Activated naive CD8-positive, alpha-beta T cell treated with anti-CD3 and anti-CD28 coated beads for 36 hours (primary cell): ENCODE measurements at regions not wholly inside any gene's neighbourhood (a gene's known extent, or its start where the extent isn't known, plus 50 kb on each side); places are given as distances from the start of the nearest gene placed in this dataset.
"Not testable (repeated sequence)": the region's sequence is repeated elsewhere in the genome, so short reads cannot be mapped to it uniquely, and the experiment has no call there.

Experiments used
- DNase-seq: peaks from one replicate; pipeline ENCODE4 v3.0.0; 2021
- H3K27ac Mint-ChIP-seq: one replicate; pipeline ENCODE4 v1.8.0; 2022; ENCODE audit warnings: mild to moderate bottlenecking, moderate library complexity, mixed read lengths
- H3K27me3 Mint-ChIP-seq: one replicate; pipeline ENCODE4 v1.8.0; 2022; ENCODE audit warnings: mild to moderate bottlenecking, mixed read lengths
- H3K36me3 Mint-ChIP-seq: one replicate; pipeline ENCODE4 v1.8.0; 2021; ENCODE audit warnings: mild to moderate bottlenecking, mixed read lengths
- H3K4me1 Mint-ChIP-seq: one replicate; pipeline ENCODE4 v1.8.0; 2021; ENCODE audit warnings: mixed read lengths
- H3K4me3 Mint-ChIP-seq: one replicate; pipeline ENCODE4 v1.8.0; 2022; ENCODE audit warnings: mild to moderate bottlenecking, moderate library complexity, mixed read lengths
- H3K9me3 Mint-ChIP-seq: one replicate; pipeline ENCODE4 v1.8.0; 2022; ENCODE audit warnings: mixed read lengths

DNA sequence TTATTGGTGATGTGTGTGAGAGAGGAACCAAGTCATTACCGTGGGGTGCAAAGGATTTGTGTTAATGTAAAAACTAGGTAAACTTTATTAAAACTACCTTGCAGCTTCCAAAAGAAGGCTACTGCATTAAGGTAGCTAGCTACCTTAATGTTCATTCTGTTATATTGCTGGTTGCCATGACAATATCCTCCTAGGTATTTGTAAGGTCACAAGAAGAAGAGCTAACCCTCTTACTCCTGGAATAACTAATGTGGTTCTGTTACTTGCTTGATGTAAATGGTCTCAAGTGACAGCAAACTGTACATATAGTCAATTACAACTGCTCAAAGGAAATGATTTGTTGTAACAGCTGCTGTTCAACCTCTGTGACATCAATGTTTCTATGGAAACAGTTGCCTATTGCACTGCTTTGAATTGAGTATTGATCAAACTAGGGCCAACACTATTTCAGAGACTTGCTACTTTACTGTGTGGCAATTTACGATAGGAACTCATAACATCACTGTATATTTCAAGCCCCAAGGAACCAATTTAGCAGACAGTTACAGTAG, 319.8 kb upstream of the HNRNPA3 start:
- Mint-ChIP-seq H3K36me3 (no peaks in the 10 kb centered on the region), H3K27ac (no peak overlapping the region), H3K27me3 (no peaks in the 10 kb centered on the region), H3K4me3 (no peak overlapping the region), H3K9me3 (no peaks in the 10 kb centered on the region), H3K4me1 (peaks cover 3% of the 10 kb centered on the region)
- DNase-seq: no peak

GRCh38 chr2:176895158-176895557, 317.4 kb upstream of the HNRNPA3 start:
- Mint-ChIP-seq H3K4me3 (no peak overlapping the region), H3K27ac (no peak overlapping the region), H3K4me1 (peaks cover 3% of the 10 kb centered on the region), H3K36me3 (no peaks in the 10 kb centered on the region), H3K9me3 (no peaks in the 10 kb centered on the region), H3K27me3 (no peaks in the 10 kb centered on the region)
- DNase-seq: no peak

GRCh38 chr2:176902454-176902853, 310.1 kb upstream of the HNRNPA3 start:
- no peak for DNase-seq
- H3K27me3 Mint-ChIP-seq: no peaks in the 10 kb centered on the region
- no peak overlapping the region for H3K27ac Mint-ChIP-seq
- H3K4me1 Mint-ChIP-seq: no peaks in the 10 kb centered on the region
- peaks cover 4% of the 10 kb centered on the region for H3K36me3 Mint-ChIP-seq
- H3K9me3 Mint-ChIP-seq: no peaks in the 10 kb centered on the region
- no peak overlapping the region for H3K4me3 Mint-ChIP-seq

GRCh38 chr2:176904053-176904452, 308.5 kb upstream of the HNRNPA3 start:
- not testable (repeated sequence) for H3K27ac Mint-ChIP-seq, DNase-seq, H3K27me3 Mint-ChIP-seq, H3K36me3 Mint-ChIP-seq, H3K9me3 Mint-ChIP-seq, H3K4me3 Mint-ChIP-seq, H3K4me1 Mint-ChIP-seq

DNA sequence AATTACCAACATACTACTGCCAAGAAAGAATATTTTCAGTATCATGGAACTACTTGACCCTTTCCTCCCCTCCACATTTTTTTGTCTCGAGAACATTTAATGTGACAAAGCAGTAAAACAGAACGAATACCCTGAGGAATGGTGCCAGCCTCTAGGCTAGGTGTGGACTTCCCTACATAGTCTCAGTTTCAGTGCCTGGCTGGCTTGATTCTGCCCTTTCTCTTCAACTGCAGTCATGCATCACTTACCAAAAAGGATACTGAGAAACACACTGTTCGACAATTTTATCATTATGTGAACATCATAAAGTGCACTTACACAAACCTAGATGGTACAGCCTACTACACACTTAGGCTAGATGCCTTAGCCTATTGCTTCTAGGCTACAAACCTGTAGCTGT, 305.3 kb upstream of the HNRNPA3 start:
- no peaks in the 10 kb centered on the region for H3K9me3 Mint-ChIP-seq
- H3K4me1 Mint-ChIP-seq: peaks cover 5% of the 10 kb centered on the region
- no peaks in the 10 kb centered on the region for H3K27me3 Mint-ChIP-seq
- no peak overlapping the region for H3K4me3 Mint-ChIP-seq
- no peak overlapping the region for H3K27ac Mint-ChIP-seq
- DNase-seq: no peak
- H3K36me3 Mint-ChIP-seq: peaks cover 4% of the 10 kb centered on the region

GRCh38 chr2:176910828-176911227, 301.8 kb upstream of the HNRNPA3 start:
- no peak overlapping the region for H3K4me3 Mint-ChIP-seq
- no peaks in the 10 kb centered on the region for H3K36me3 Mint-ChIP-seq
- no peak overlapping the region for H3K27ac Mint-ChIP-seq
- no peaks in the 10 kb centered on the region for H3K27me3 Mint-ChIP-seq
- no peaks in the 10 kb centered on the region for H3K9me3 Mint-ChIP-seq
- no peak for DNase-seq
- H3K4me1 Mint-ChIP-seq: peaks cover 5% of the 10 kb centered on the region

- Mint-ChIP-seq H3K4me3 (no peak overlapping the region), H3K9me3 (no peaks in the 10 kb centered on the region), H3K27ac (no peak overlapping the region), H3K36me3 (no peaks in the 10 kb centered on the region), H3K4me1 (peaks cover 5% of the 10 kb centered on the region), H3K27me3 (no peaks in the 10 kb centered on the region)
- no peak for DNase-seq
Observed at GRCh38 chr2:176913955-176914354, 298.6 kb upstream of the HNRNPA3 start.

GRCh38 chr2:176914371-176914770, 298.2 kb upstream of the HNRNPA3 start:
- no peaks in the 10 kb centered on the region for H3K36me3 Mint-ChIP-seq
- no peak for DNase-seq
- no peaks in the 10 kb centered on the region for H3K9me3 Mint-ChIP-seq
- H3K4me3 Mint-ChIP-seq: no peak overlapping the region
- H3K27me3 Mint-ChIP-seq: no peaks in the 10 kb centered on the region
- no peak overlapping the region for H3K27ac Mint-ChIP-seq
- peaks cover 5% of the 10 kb centered on the region for H3K4me1 Mint-ChIP-seq

DNA sequence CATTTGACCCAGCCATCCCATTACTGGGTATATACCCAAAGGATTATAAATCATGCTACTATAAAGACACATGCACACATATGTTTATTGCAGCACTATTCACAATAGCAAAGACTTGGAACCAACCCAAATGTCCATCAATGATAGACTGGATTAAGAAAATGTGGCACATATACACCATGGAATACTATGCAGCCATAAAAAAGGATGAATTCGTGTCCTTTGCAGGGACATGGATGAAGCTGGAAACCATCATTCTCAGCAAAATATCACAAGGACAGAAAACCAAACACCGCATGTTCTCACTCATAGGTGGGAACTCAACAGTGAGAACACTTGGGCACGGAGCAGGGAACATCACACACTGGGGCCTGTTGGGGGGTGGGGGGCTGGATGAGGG, 290.0 kb upstream of the HNRNPA3 start:
- not testable (repeated sequence) for DNase-seq, H3K4me3 Mint-ChIP-seq, H3K9me3 Mint-ChIP-seq, H3K4me1 Mint-ChIP-seq, H3K36me3 Mint-ChIP-seq, H3K27me3 Mint-ChIP-seq, H3K27ac Mint-ChIP-seq

DNA sequence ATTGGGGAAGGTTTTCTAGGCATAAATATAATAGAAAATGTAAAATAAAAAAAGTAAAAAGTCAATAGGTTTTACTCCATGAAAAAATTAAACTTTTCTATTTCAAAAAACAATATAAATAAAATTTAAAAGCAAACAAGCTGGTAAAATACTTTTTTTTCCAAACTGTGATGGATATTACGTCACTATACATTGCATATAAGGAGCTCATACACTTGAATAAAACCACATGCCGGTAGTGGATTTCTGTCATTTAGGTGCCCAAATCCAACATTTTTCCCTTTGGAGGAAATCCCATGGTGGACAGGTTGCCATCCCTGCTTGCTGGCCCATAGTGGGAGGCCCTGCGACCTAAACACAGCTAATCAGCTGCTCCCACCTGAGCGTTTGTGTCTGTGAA, 289.4 kb upstream of the HNRNPA3 start:
- no peak for DNase-seq
- H3K4me3 Mint-ChIP-seq: no peak overlapping the region
- H3K27me3 Mint-ChIP-seq: no peaks in the 10 kb centered on the region
- no peaks in the 10 kb centered on the region for H3K4me1 Mint-ChIP-seq
- H3K9me3 Mint-ChIP-seq: peaks cover 2% of the 10 kb centered on the region
- H3K27ac Mint-ChIP-seq: no peak overlapping the region
- H3K36me3 Mint-ChIP-seq: no peaks in the 10 kb centered on the region

GRCh38 chr2:176924909-176925534, 287.6 kb upstream of the HNRNPA3 start:
- Mint-ChIP-seq H3K9me3 (peaks cover 4% of the 10 kb centered on the region), H3K27me3 (no peaks in the 10 kb centered on the region), H3K4me3 (no peak overlapping the region), H3K4me1 (no peaks in the 10 kb centered on the region), H3K36me3 (no peaks in the 10 kb centered on the region), H3K27ac (no peak overlapping the region)
- no peak for DNase-seq

GRCh38 chr2:176926453-176926852, 286.1 kb upstream of the HNRNPA3 start:
- H3K27ac Mint-ChIP-seq: no peak overlapping the region
- H3K27me3 Mint-ChIP-seq: peaks cover 3% of the 10 kb centered on the region
- H3K9me3 Mint-ChIP-seq: peaks cover 4% of the 10 kb centered on the region
- no peak overlapping the region for H3K4me3 Mint-ChIP-seq
- H3K36me3 Mint-ChIP-seq: no peaks in the 10 kb centered on the region
- H3K4me1 Mint-ChIP-seq: peaks cover 6% of the 10 kb centered on the region
- no peak for DNase-seq

GRCh38 chr2:176929387-176929786, 283.2 kb upstream of the HNRNPA3 start:
- H3K4me1 Mint-ChIP-seq: peaks cover 17% of the 10 kb centered on the region
- H3K27ac Mint-ChIP-seq, H3K9me3 Mint-ChIP-seq, H3K4me3 Mint-ChIP-seq, H3K27me3 Mint-ChIP-seq, H3K36me3 Mint-ChIP-seq, DNase-seq: not testable (repeated sequence)

DNA sequence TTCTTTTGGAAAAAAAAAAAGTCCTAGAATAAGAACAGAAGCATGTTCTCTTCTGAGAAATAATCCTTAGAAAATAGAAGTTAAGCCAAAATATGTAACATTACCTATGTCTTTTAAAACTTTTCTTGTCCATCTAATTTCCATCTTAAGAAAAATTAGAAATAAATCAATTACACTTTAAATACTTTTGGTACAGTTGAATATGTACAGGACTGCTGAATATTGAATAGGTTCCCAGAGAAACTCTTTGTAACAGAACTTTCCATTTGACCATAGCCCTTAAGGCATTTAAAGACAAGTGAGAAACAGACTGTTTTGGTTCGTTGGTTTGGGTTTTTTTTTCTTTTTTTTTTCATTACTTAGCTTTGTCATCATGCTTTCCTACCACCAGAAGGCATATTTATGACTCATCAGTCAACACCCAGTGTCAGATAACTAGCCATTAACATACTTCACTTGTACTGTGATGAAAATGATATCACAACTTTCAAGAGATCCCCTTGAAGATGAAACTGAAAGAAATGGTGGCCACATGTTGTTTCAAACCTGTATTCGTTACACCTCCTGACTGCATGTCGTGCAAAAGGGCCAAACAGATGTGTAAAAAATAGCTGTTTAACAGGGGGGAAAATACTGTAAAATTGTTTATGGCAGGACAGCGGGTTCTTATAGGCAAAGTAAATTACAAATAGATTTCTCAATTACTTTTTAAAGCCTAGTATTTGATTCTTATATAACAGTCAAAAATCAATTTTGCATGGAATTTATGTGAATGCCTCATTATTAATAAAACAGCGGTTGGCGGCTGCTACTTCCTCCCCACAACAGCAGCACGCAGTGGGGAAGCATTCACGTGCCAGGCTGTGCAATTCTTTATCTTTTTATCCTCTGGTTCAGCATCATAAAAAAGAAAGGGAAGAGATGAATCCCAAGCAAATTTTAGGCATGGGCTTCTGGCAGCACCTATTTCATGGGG, 280.7 kb upstream of the HNRNPA3 start:
- Mint-ChIP-seq H3K4me3 (no peak overlapping the region), H3K9me3 (peaks cover 4% of the 10 kb centered on the region), H3K4me1 (peaks cover 23% of the 10 kb centered on the region), H3K27ac (peak overlapping the region; percentile 93), H3K36me3 (no peaks in the 10 kb centered on the region), H3K27me3 (peaks cover 3% of the 10 kb centered on the region)
- DNase-seq: no peak

DNA sequence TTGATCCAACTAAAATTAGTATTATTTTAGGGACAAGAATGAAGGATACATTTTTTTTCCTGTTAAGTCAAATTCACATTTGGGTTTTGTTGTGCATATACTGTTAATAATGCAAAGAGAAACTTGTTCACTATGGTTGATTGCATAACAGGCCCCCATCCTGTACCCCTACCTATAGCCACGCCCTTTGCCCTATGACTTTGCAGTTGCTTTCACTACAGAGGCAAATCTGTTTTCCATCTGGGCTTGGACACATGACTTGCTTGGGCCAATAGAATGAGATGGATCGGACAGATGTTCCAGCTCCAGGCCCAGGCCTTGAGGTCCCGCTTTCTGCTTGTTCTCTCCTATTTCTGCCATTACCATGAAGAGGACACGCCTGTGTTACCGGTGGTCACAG, 278.5 kb upstream of the HNRNPA3 start:
- no peak overlapping the region for H3K4me3 Mint-ChIP-seq
- no peaks in the 10 kb centered on the region for H3K36me3 Mint-ChIP-seq
- peaks cover 7% of the 10 kb centered on the region for H3K27me3 Mint-ChIP-seq
- H3K9me3 Mint-ChIP-seq: peaks cover 2% of the 10 kb centered on the region
- no peak overlapping the region for H3K27ac Mint-ChIP-seq
- H3K4me1 Mint-ChIP-seq: peaks cover 23% of the 10 kb centered on the region
- DNase-seq: no peak
